Immature natural killer cell (primary cell): ENCODE measurements at regions not wholly inside any gene's neighbourhood (a gene's known extent, or its start where the extent isn't known, plus 50 kb on each side); places are given as distances from the start of the nearest gene placed in this dataset.

Source experiments
- DNase-seq, 3 donors: peaks; one replicate each; pipeline ENCODE4 v3.0.0; 2022; ENCODE audit warnings: mixed read lengths in 1 of 3
- H3K27ac Mint-ChIP-seq, 6 donors: one replicate each; pipeline ENCODE4 v1.8.0; 2020; ENCODE audit warnings: mixed read lengths in 6 of 6, mild to moderate bottlenecking in 5 of 6, inconsistent platforms in 4 of 6, moderate library complexity in 3 of 6
- H3K27me3 Mint-ChIP-seq, 3 donors: one replicate each; pipeline ENCODE4 v1.8.0; 2020 to 2021; ENCODE audit warnings: low read depth in 3 of 3, mild to moderate bottlenecking in 3 of 3, mixed read lengths in 3 of 3, moderate library complexity in 3 of 3, inconsistent platforms in 1 of 3
- H3K36me3 Mint-ChIP-seq, 3 donors: one replicate each; pipeline ENCODE4 v1.8.0; 2020; ENCODE audit warnings: mixed read lengths in 3 of 3, inconsistent platforms in 2 of 3, mild to moderate bottlenecking in 2 of 3
- H3K4me1 Mint-ChIP-seq, 2 donors: one replicate each; pipeline ENCODE4 v1.8.0; 2020; ENCODE audit warnings: inconsistent platforms in 2 of 2, mild to moderate bottlenecking in 2 of 2, mixed read lengths in 2 of 2, moderate library complexity in 1 of 2
- H3K4me3 Mint-ChIP-seq, 5 donors: one replicate each; pipeline ENCODE4 v1.8.0; 2020; ENCODE audit warnings: mild to moderate bottlenecking in 5 of 5, mixed read lengths in 5 of 5, inconsistent platforms in 3 of 5, moderate library complexity in 3 of 5
- H3K9me3 Mint-ChIP-seq, 6 donors: one replicate each; pipeline ENCODE4 v1.8.0; 2020; ENCODE audit warnings: mild to moderate bottlenecking in 6 of 6, mixed read lengths in 6 of 6, inconsistent platforms in 4 of 6, moderate library complexity in 3 of 6

DNA sequence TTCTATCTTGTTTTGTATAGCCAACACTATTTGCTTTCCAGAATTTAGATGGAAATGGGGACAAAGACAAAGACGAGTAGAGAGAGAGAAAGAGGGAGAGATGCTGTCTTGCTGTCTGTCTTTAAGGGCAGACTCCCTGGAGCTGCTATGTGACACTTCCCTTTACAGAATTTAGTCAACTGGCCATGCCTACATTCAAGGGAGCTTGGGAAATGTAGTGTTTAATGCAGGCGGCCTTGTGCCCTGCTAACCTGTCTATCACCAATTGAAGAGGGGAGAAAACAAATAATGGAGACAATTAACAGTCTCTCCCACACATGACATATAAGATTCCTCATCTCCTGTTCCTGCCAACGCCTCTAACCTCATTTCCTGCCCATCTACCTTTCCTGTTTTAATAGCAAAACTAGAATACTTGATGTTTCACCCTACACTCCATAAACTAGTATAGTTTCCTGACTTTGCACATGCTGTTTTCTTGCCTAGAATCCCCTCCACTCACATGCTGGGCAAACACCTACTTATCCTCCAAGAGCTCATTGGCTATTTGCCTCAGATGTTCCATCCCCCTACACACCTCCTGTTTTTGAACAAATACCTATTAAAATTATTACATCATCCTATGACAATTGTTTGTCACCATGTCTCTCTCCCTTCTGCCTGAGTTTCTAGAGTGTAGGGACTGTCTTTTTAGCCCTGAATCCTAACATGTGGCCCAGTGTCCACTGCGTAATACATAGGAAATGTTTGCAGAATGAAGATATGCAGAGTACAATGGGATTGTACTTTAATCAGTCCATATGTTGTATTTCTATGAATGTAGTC is 117.2 kb downstream of the SLC25A24 start:
- no peaks in the 10 kb centered on the region for H3K36me3 Mint-ChIP-seq
- peak overlapping the region; percentile 19 to 73 (median 59) for H3K4me3 Mint-ChIP-seq
- peaks cover 57 to 66% of the 10 kb centered on the region in 2 donors for H3K4me1 Mint-ChIP-seq
- DNase-seq, result peak in 2 of 3 donors; percentile 2 to 27
- H3K27ac Mint-ChIP-seq, result peak overlapping the region; percentile 39 to 81 (median 70)
- H3K27me3 Mint-ChIP-seq, result peaks cover 2 to 4% (median 4%) of the 10 kb centered on the region in 3 donors
- no peaks in the 10 kb centered on the region for H3K9me3 Mint-ChIP-seq

- peaks cover 66 to 75% of the 10 kb centered on the region in 2 donors for H3K4me1 Mint-ChIP-seq
- H3K9me3 Mint-ChIP-seq, result no peaks in the 10 kb centered on the region
- H3K36me3 Mint-ChIP-seq, result no peaks in the 10 kb centered on the region
- peak overlapping the region; percentile 81 to 95 (median 86) for H3K27ac Mint-ChIP-seq
- DNase-seq, result no peak
- H3K4me3 Mint-ChIP-seq, result peak overlapping the region; percentile 34 to 73 (median 70)
- peaks cover 2 to 5% (median 4%) of the 10 kb centered on the region in 3 donors for H3K27me3 Mint-ChIP-seq
These were observed 117.0 kb upstream of the VAV3 start for GRCh38 chr1:108082001-108082400.

GRCh38 chr1:108080448-108080847 is 115.5 kb upstream of the VAV3 start:
- peaks cover 2 to 5% (median 4%) of the 10 kb centered on the region in 3 donors for H3K27me3 Mint-ChIP-seq
- no peaks in the 10 kb centered on the region for H3K36me3 Mint-ChIP-seq
- H3K9me3 Mint-ChIP-seq, result no peaks in the 10 kb centered on the region
- peak overlapping the region; percentile 28 to 72 (median 64) for H3K4me3 Mint-ChIP-seq
- peaks cover 66 to 80% of the 10 kb centered on the region in 2 donors for H3K4me1 Mint-ChIP-seq
- H3K27ac Mint-ChIP-seq, result peak overlapping the region; percentile 81 to 95 (median 86)
- peak; percentile 80 to 82 (median 81) for DNase-seq

DNA sequence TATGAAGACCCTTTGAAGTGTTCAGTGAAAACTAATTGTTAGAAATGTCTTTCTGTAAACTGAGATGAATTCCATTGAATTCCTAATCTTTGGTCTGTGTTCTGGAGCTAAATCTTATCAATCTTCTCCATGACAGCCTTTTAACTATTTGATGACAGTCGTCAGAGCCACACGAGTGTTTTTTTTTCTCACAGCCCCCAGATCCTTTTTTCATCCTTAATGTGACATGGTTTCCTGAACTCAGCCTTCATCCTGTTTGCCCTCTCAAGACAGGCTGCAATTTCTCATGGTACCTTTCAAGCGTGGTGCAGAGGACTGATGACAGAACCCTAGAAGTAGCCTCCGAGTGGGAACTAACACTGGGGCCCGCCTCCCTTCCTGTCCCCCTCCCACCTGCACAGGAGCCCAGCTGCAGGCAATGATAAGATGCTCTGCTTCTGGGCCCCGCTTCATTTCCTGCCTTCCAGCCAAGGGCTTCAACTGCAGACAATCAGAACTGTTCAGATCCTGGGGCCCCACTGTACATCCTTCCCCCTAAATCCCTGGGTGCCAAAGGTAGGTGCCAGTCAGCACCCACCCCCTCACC is 114.6 kb upstream of the VAV3 start:
- Mint-ChIP-seq H3K27ac (peak overlapping the region; percentile 81 to 95 (median 89)), H3K4me3 (peak overlapping the region; percentile 60 to 78 (median 62)), H3K9me3 (no peaks in the 10 kb centered on the region), H3K36me3 (no peaks in the 10 kb centered on the region), H3K4me1 (peaks cover 66 to 77% of the 10 kb centered on the region in 2 donors), H3K27me3 (peaks cover 2 to 5% (median 4%) of the 10 kb centered on the region in 3 donors)
- peak; percentile 31 to 40 (median 40) for DNase-seq

- H3K36me3 Mint-ChIP-seq, result no peaks in the 10 kb centered on the region
- peak overlapping the region; percentile 81 to 95 (median 94) for H3K27ac Mint-ChIP-seq
- peaks cover 60 to 69% of the 10 kb centered on the region in 2 donors for H3K4me1 Mint-ChIP-seq
These were observed 113.0 kb upstream of the VAV3 start for GRCh38 chr1:108077991-108078390.

GRCh38 chr1:108075055-108075454 is 110.1 kb upstream of the VAV3 start:
- Mint-ChIP-seq H3K27ac (no peak overlapping the region), H3K4me1 (peaks cover 44 to 51% of the 10 kb centered on the region in 2 donors), H3K4me3 (no peak overlapping the region), H3K27me3 (peaks cover 0 to 2% (median 0%) of the 10 kb centered on the region in 3 donors), H3K36me3 (peaks cover 0 to 4% (median 0%) of the 10 kb centered on the region in 3 donors), H3K9me3 (no peaks in the 10 kb centered on the region)
- no peak for DNase-seq

More at GRCh38 chr1:108077991-108078390, 113.0 kb upstream of the VAV3 start:
- DNase-seq, result peak; percentile 11 to 28 (median 21)
- Mint-ChIP-seq H3K9me3 (no peaks in the 10 kb centered on the region), H3K27me3 (peaks cover 2 to 5% (median 4%) of the 10 kb centered on the region in 3 donors), H3K4me3 (peak overlapping the region; percentile 53 to 72 (median 58))

DNA sequence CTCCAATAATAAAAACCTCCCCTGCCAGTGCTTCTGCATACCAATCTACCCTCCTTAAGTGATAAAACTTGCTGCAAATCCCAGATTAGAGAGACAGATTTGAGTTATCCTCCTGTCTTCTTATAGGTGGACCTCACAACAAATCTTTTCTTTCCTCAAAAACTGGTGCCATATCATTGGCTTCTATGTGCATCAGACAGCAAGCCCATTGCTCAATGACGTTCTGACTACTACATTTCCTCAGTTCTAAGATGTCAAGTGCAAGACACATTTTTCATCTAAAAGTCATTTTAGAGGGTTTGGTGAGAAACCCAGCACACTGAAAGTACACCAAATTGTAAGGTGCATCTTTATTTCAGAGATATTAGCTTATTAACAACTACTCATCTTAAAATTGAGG is 107.8 kb upstream of the VAV3 start:
- H3K27ac Mint-ChIP-seq, result peak overlapping the region in 1 of 6 donors; percentile 5
- H3K27me3 Mint-ChIP-seq, result no peaks in the 10 kb centered on the region
- H3K4me3 Mint-ChIP-seq, result no peak overlapping the region
- H3K4me1 Mint-ChIP-seq, result peaks cover 31 to 36% of the 10 kb centered on the region in 2 donors
- H3K9me3 Mint-ChIP-seq, result no peaks in the 10 kb centered on the region
- no peak for DNase-seq
- peaks cover 0 to 4% (median 3%) of the 10 kb centered on the region in 3 donors for H3K36me3 Mint-ChIP-seq

- Mint-ChIP-seq H3K27ac (peak overlapping the region in 2 of 6 donors; percentile 5 to 14), H3K36me3 (peaks cover 0 to 4% (median 3%) of the 10 kb centered on the region in 3 donors), H3K4me1 (peaks cover 29 to 35% of the 10 kb centered on the region in 2 donors), H3K9me3 (no peaks in the 10 kb centered on the region), H3K27me3 (no peaks in the 10 kb centered on the region), H3K4me3 (no peak overlapping the region)
- DNase-seq, result no peak
These were observed 107.2 kb upstream of the VAV3 start for GRCh38 chr1:108072212-108072611.

GRCh38 chr1:108071601-108072000 is 106.6 kb upstream of the VAV3 start:
- Mint-ChIP-seq H3K4me1 (peaks cover 27 to 29% of the 10 kb centered on the region in 2 donors), H3K27ac (no peak overlapping the region), H3K4me3 (no peak overlapping the region), H3K27me3 (no peaks in the 10 kb centered on the region), H3K36me3 (peaks cover 0 to 4% (median 3%) of the 10 kb centered on the region in 3 donors), H3K9me3 (no peaks in the 10 kb centered on the region)
- DNase-seq, result no peak

DNA sequence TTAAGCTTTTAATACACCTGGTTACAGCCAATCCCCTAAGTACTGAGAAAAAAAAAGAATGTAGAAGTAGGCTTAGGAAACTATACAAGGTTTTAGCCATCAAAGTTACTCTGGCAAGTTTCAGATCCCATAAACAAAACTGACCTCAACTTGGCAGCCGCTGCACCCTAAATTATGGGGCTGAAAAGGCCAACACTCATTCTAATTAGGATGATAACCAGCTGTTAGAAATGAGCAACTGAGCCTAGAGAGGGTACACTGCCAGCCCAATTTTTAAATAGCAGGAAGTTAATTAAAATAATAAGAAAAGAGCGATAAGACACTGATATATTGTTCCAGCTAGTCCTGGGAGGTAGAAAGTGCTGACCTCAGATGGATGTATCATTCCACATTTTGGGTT is 105.7 kb upstream of the VAV3 start:
- H3K4me1 Mint-ChIP-seq, result peaks cover 27 to 28% of the 10 kb centered on the region in 2 donors
- no peak overlapping the region for H3K4me3 Mint-ChIP-seq
- DNase-seq, result no peak
- no peaks in the 10 kb centered on the region for H3K9me3 Mint-ChIP-seq
- no peak overlapping the region for H3K27ac Mint-ChIP-seq
- no peaks in the 10 kb centered on the region for H3K27me3 Mint-ChIP-seq
- H3K36me3 Mint-ChIP-seq, result peaks cover 0 to 4% (median 3%) of the 10 kb centered on the region in 3 donors

DNA sequence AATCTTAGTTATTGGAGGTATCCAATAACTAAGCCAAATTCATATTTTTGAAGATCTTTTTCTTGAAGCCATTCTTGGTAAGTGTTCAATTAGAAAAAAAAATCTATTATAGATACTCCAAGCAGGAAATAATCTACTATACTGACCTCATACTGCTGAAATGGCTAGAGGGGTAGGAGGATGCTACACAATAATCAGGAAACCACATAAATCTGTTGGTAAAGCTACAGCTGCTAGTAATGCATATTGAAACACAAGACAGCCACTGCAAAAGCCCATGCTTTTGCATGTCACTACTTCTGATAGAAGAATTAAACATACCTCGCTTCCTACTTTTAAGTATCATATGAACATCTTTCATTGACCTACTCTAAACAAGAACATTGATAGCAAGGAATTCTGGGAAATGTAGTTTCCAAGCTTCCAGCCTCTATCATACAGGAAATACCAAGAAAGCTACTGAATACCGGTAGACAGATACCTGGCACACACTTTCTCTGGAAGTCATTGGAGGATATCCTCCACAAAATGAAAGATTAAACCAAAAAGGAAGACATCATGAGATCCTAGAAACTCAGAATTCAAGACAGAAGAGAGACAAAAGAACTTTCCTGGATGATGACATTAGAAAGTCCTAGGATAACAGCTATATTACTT is 103.0 kb upstream of the VAV3 start:
- peaks cover 0 to under 1% (median 0%) of the 10 kb centered on the region in 6 donors for H3K9me3 Mint-ChIP-seq
- no peak overlapping the region for H3K4me3 Mint-ChIP-seq
- peak overlapping the region in 2 of 6 donors; percentile 8 to 68 for H3K27ac Mint-ChIP-seq
- H3K4me1 Mint-ChIP-seq, result peaks cover 24 to 25% of the 10 kb centered on the region in 2 donors
- no peak for DNase-seq
- H3K27me3 Mint-ChIP-seq, result peaks cover 0 to 5% (median 0%) of the 10 kb centered on the region in 3 donors
- peaks cover 0 to 4% (median 3%) of the 10 kb centered on the region in 3 donors for H3K36me3 Mint-ChIP-seq

DNA sequence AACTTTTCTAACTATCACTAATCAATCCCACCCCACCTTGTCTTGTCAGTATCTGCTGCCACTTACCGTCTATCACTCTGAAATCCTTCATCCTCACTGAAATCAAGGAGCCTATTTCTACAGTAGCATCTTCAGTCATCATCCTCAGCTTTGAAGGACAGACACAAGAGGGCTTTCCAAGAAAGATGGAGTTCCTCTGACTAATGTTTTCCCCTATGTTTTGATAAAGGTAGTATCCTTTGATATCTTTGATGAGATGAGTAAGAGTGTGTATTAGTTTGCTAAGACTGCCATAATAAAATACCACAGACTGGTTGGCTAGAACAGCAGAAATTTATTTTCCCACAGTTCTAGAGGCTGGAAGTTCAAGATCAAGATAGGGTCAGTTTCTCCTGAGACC is 101.8 kb upstream of the VAV3 start:
- Mint-ChIP-seq H3K4me1 (peaks cover 13% of the 10 kb centered on the region in 2 donors), H3K27me3 (peaks cover 0 to 5% (median 0%) of the 10 kb centered on the region in 3 donors), H3K4me3 (no peak overlapping the region), H3K9me3 (peaks cover 0 to 8% (median 4%) of the 10 kb centered on the region in 6 donors), H3K27ac (no peak overlapping the region), H3K36me3 (peaks cover 0 to 12% (median 12%) of the 10 kb centered on the region in 3 donors)
- no peak for DNase-seq

GRCh38 chr1:108064255-108064654 is 99.3 kb upstream of the VAV3 start:
- no peak for DNase-seq
- Mint-ChIP-seq H3K9me3 (peaks cover 0 to 12% (median 7%) of the 10 kb centered on the region in 6 donors), H3K4me1 (peaks cover 11 to 13% of the 10 kb centered on the region in 2 donors), H3K27me3 (peaks cover 0 to 5% (median 2%) of the 10 kb centered on the region in 3 donors), H3K27ac (no peak overlapping the region), H3K4me3 (no peak overlapping the region), H3K36me3 (peaks cover 0 to 15% (median 8%) of the 10 kb centered on the region in 3 donors)
